Inflammatory macrophage treated with lipopolysaccharide for 4 hours (primary cell): ENCODE measurements at regions not wholly inside any gene's neighbourhood (a gene's known extent, or its start where the extent isn't known, plus 50 kb on each side); places are given as distances from the start of the nearest gene placed in this dataset.

Experiments
- DNase-seq: peaks from one replicate; pipeline ENCODE4 v3.0.0-alpha.2; 2020

GRCh38 chr9:115373710-115374045, 255.7 kb upstream of the TNC start:
- DNase-seq, result no peak

- DNase-seq, result no peak
Measured at GRCh38 chr9:115374724-115375268, 256.8 kb upstream of the TNC start.

- no peak for DNase-seq
Measured at GRCh38 chr9:115378241-115378640, 260.3 kb upstream of the TNC start.

GRCh38 chr9:115378758-115379157, 260.8 kb upstream of the TNC start:
- peak; percentile 2 for DNase-seq

GRCh38 chr9:115379719-115380118, 261.8 kb upstream of the TNC start:
- no peak for DNase-seq

GRCh38 chr9:115382865-115383264, 264.9 kb upstream of the TNC start:
- no peak for DNase-seq

GRCh38 chr9:115385383-115386122, 267.6 kb upstream of the TNC start:
- DNase-seq, result no peak

GRCh38 chr9:115386963-115387770, 269.2 kb upstream of the TNC start:
- no peak for DNase-seq

GRCh38 chr9:115391168-115391825, 273.3 kb upstream of the TNC start:
- no peak for DNase-seq

GRCh38 chr9:115393976-115394775, 276.2 kb upstream of the TNC start:
- DNase-seq, result no peak

- DNase-seq, result no peak
Measured at GRCh38 chr9:115395511-115396021, 277.6 kb upstream of the TNC start.

- no peak for DNase-seq
Measured at GRCh38 chr9:115396071-115396529, 278.1 kb upstream of the TNC start.

GRCh38 chr9:115397591-115398312, 279.8 kb upstream of the TNC start:
- DNase-seq, result no peak

GRCh38 chr9:115398313-115398650, 280.3 kb upstream of the TNC start:
- DNase-seq, result no peak

- no peak for DNase-seq
Measured at GRCh38 chr9:115398996-115399395, 281.0 kb upstream of the TNC start.

- DNase-seq, result no peak
Measured at GRCh38 chr9:115400796-115401195, 282.8 kb upstream of the TNC start.

- no peak for DNase-seq
Measured at GRCh38 chr9:115401756-115402327, 283.9 kb upstream of the TNC start.

- DNase-seq, result no peak
Measured at GRCh38 chr9:115403753-115404152, 285.8 kb upstream of the TNC start.

GRCh38 chr9:115404311-115404710, 286.4 kb upstream of the TNC start:
- no peak for DNase-seq

GRCh38 chr9:115411516-115411915, 293.6 kb upstream of the TNC start:
- no peak for DNase-seq

- no peak for DNase-seq
Measured at GRCh38 chr9:115411993-115412452, 294.1 kb upstream of the TNC start.
